ENCODE measurements at regions not wholly inside any gene's neighbourhood (a gene's known extent, or its start where the extent isn't known, plus 50 kb on each side); places are given as distances from the start of the nearest gene placed in this dataset.

DNA sequence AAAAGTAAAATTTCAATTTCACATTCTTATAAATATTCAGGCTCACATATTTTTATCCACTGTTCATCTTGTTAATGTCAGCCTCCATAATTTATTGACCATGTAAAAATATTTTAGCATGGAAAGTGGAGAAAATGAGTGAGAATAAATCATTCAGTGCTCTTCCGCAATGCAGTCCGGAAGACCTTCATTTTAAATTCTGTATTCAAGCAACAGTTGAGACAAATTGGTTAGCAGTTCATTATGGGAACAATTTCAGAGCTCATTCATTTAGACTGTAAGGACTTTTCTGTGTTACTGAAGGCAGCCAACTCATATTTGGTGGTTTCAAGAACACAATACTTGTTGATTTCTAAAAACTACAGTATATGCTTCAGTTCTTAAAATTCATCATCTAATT lies 97.8 kb downstream of the TYW3 start:
- ChIA-PET SMC1A (ENCODE audit: uncharacterized antibody, unreplicated experiment) (no interaction called here), CTCF (no interaction called here), RAD21 (ENCODE audit: unreplicated experiment) (interaction anchor here (1.0 kb wide), 1 partner anchor 55 kb away, joined by 3 read pairs; no protein-coding TSS in a partner anchor), POLR2A (no interaction called here)
- 62% methylated on average over 2 of the region's 2 CpGs for WGBS (ENCODE audit: insufficient coverage, insufficient replicate concordance, low lambda C conversion rate, missing lambda C conversion rate)
- no peaks in the 10 kb centered on the region for H3K9me3 ChIP-seq (replicated peaks; ENCODE audit: control insufficient read depth, insufficient read depth, low read length)
- no peak for TF ChIP-seq CBX3 (IDR thresholded peaks at IDR 0.05; ENCODE audit: borderline replicate concordance, low read depth)
- no peak for TF ChIP-seq NFIC (IDR thresholded peaks at IDR 0.05; ENCODE audit: low read depth, low read length)
- no peak for TF ChIP-seq ATF7 (IDR thresholded peaks at IDR 0.05; ENCODE audit: low read depth)
- TF ChIP-seq, protein P1, sequence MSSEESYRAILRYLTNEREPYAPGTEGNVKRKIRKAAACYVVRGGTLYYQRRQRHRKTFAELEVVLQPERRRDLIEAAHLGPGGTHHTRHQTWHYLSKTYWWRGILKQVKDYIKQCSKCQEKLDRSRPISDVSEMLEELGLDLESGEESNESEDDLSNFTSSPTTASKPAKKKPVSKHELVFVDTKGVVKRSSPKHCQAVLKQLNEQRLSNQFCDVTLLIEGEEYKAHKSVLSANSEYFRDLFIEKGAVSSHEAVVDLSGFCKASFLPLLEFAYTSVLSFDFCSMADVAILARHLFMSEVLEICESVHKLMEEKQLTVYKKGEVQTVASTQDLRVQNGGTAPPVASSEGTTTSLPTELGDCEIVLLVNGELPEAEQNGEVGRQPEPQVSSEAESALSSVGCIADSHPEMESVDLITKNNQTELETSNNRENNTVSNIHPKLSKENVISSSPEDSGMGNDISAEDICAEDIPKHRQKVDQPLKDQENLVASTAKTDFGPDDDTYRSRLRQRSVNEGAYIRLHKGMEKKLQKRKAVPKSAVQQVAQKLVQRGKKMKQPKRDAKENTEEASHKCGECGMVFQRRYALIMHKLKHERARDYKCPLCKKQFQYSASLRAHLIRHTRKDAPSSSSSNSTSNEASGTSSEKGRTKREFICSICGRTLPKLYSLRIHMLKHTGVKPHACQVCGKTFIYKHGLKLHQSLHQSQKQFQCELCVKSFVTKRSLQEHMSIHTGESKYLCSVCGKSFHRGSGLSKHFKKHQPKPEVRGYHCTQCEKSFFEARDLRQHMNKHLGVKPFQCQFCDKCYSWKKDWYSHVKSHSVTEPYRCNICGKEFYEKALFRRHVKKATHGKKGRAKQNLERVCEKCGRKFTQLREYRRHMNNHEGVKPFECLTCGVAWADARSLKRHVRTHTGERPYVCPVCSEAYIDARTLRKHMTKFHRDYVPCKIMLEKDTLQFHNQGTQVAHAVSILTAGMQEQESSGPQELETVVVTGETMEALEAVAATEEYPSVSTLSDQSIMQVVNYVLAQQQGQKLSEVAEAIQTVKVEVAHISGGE (CRISPR knock-in tag; IDR thresholded peaks at IDR 0.05) = no peak
- no peak for TF ChIP-seq POLR2AphosphoS2 (IDR thresholded peaks at IDR 0.05; ENCODE audit: low read depth, low read length)
- no peak for TF ChIP-seq SUZ12 (IDR thresholded peaks at IDR 0.05; ENCODE audit: unreplicated experiment)
- TF ChIP-seq NR2F1 (conservative IDR thresholded peaks at IDR 0.05) = no peak
- TF ChIP-seq RCOR1 (conservative IDR thresholded peaks at IDR 0.05; ENCODE audit: low read depth, low read length) = no peak
- no peak for TF ChIP-seq ZNF384 (IDR thresholded peaks at IDR 0.05; ENCODE audit: borderline replicate concordance, low read depth, low read length)
- TF ChIP-seq MTA2 (IDR thresholded peaks at IDR 0.05; ENCODE audit: low read depth) = no peak
- H3K36me3 ChIP-seq (ENCODE audit: control insufficient read depth in 2 of 2, insufficient read depth in 2 of 2, low read length in 1 of 2) = no peaks in the 10 kb centered on the region
- in situ Hi-C loops (cut with MboI) (no loop called here), intact Hi-C loops (cut with micrococcal nuclease; ENCODE audit: unreplicated experiment) (no loop called here)
- DNase-seq (ENCODE audit: low read depth, low spot score) = no peak
- H3K27me3 ChIP-seq (replicated peaks in 1 of 2; ENCODE audit: control insufficient read depth in 2 of 2, insufficient read depth in 2 of 2, low read length in 1 of 2) = peaks cover 0 to 4% of the 10 kb centered on the region in 2 experiments; a peak in 2 of 4 replicates
- ATAC-seq = no peak
- no peak overlapping the region for H2AFZ ChIP-seq (ENCODE audit: control insufficient read depth, low read depth, low read length)
- BruUV-seq (replicated peaks) = no TSS peak
- no peaks in the 10 kb centered on the region for H3K4me1 ChIP-seq (ENCODE audit: control insufficient read depth, insufficient read depth, low read length)
- no peak overlapping the region for H3K27ac ChIP-seq (ENCODE audit: control insufficient read depth, insufficient read depth)
- no peak overlapping the region for H3K4me2 ChIP-seq (ENCODE audit: control insufficient read depth, insufficient read depth)
- no peaks in the 10 kb centered on the region for H4K20me1 ChIP-seq (ENCODE audit: control insufficient read depth, insufficient read depth)
- no peak for FAIRE-seq
- no peak overlapping the region for H3K9ac ChIP-seq (ENCODE audit: control insufficient read depth, insufficient read depth, low read length)
- H3K4me3 ChIP-seq = no peak overlapping the region
- no peaks in the 10 kb centered on the region for H3K79me2 ChIP-seq (ENCODE audit: control insufficient read depth, insufficient read depth, low read length)

All from GM12878 (cell line).